Suprapubic skin (tissue), 4 donors: ENCODE measurements at regions not wholly inside any gene's neighbourhood (a gene's known extent, or its start where the extent isn't known, plus 50 kb on each side); places are given as distances from the start of the nearest gene placed in this dataset.

Experiments used
- POLR2A ChIP-seq, 2 donors: fragments of 450-650 bp; IDR thresholded peaks; one replicate each; pipeline ENCODE4 v1.6.1; 2017; ENCODE audit warnings: antibody characterized with exemption in 2 of 2, mild to moderate bottlenecking in 2 of 2, moderate library complexity in 2 of 2
- POLR2AphosphoS5 ChIP-seq, 3 donors: sonication (generic); formaldehyde crosslinking; IDR thresholded peaks; one replicate each; pipeline ENCODE4 v1.6.1; 2017; ENCODE audit warnings: antibody characterized with exemption in 3 of 3
- TF ChIP-seq, protein P1 (sequence below), 2 donors: fragments of 200-600 bp in 1 of 2; fragments of 450-650 bp in 1 of 2; sonication (generic) in 1 of 2; IDR thresholded peaks; one replicate each; pipeline ENCODE4 v1.5.1; 2016 to 2019; ENCODE audit warnings: antibody characterized with exemption in 2 of 2, mild to moderate bottlenecking in 1 of 2, moderate library complexity in 1 of 2

DNA sequence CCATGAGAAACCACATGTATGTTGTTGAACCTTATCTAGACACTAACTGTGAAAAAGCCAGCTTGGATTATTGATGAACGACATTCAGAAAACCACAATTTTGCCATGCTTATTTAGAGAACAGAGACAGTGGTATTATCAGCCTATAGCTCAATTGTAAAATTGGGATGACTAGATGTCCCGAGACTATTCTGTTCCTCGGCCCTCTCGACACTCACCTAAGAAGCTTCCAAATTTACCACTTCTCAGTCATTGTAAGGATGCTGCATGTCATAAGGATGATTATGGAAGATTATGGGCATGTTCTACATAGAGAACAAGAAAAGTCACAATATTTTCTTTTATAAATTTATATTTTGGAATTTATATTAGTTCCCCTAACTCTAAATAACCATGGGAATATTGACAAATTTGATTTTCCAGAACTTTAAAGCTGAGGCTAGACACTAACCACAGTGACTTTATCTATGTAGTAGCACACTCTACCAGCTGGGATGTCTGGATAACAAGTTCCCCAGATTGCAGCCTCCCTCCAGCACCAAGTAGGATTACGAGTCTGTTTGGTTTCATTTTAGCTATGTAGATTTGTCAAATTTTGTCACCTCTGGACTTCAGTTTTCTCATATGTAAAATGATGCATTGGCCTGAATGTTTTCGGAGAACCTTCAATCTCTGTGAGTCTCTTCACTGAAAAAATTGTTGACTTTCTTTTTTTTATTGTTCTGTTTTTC lies 513.6 kb downstream of the IRS2 start:
- TF ChIP-seq POLR2AphosphoS5 (IDR thresholded peaks at IDR 0.05) (no peak), POLR2A (IDR thresholded peaks at IDR 0.05) (no peak)
- TF ChIP-seq, protein P1, sequence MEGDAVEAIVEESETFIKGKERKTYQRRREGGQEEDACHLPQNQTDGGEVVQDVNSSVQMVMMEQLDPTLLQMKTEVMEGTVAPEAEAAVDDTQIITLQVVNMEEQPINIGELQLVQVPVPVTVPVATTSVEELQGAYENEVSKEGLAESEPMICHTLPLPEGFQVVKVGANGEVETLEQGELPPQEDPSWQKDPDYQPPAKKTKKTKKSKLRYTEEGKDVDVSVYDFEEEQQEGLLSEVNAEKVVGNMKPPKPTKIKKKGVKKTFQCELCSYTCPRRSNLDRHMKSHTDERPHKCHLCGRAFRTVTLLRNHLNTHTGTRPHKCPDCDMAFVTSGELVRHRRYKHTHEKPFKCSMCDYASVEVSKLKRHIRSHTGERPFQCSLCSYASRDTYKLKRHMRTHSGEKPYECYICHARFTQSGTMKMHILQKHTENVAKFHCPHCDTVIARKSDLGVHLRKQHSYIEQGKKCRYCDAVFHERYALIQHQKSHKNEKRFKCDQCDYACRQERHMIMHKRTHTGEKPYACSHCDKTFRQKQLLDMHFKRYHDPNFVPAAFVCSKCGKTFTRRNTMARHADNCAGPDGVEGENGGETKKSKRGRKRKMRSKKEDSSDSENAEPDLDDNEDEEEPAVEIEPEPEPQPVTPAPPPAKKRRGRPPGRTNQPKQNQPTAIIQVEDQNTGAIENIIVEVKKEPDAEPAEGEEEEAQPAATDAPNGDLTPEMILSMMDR (IDR thresholded peaks at IDR 0.05), result no peak
